Activated B cell treated with CpG ODN at 0.5 μM for 24 hours (primary cell): ENCODE measurements at regions not wholly inside any gene's neighbourhood (a gene's known extent, or its start where the extent isn't known, plus 50 kb on each side); places are given as distances from the start of the nearest gene placed in this dataset.

Source experiments
- ATAC-seq: fragments of 200-7000 bp; cut with Tn5 transposase; one replicate; pipeline ENCODE4 v1.10.0; 2021; ENCODE audit warnings: low read depth, mild to moderate bottlenecking, moderate library complexity
- CTCF ChIA-PET: fragments of 350-600 bp; sonication (Branson Sonifier 250); formaldehyde crosslinking; loops from one replicate; lab custom pipeline; 2021; ENCODE audit warnings: antibody characterized with exemption; lab: Charles Lee
- POLR2A ChIA-PET: fragments of 350-600 bp; sonication (Branson Sonifier 250); formaldehyde crosslinking; loops from one replicate; lab custom pipeline; 2021; ENCODE audit warnings: antibody characterized with exemption; lab: Charles Lee
- DNase-seq: peaks from one replicate; pipeline ENCODE4 v3.0.0; 2022
- H3K27ac Mint-ChIP-seq: one replicate; pipeline ENCODE4 v1.8.0; 2020; ENCODE audit warnings: mixed read lengths
- H3K27me3 Mint-ChIP-seq: one replicate; pipeline ENCODE4 v1.8.0; 2021; ENCODE audit warnings: mixed read lengths
- H3K36me3 Mint-ChIP-seq: one replicate; pipeline ENCODE4 v1.8.0; 2021; ENCODE audit warnings: low read depth, mixed read lengths
- H3K4me1 Mint-ChIP-seq: one replicate; pipeline ENCODE4 v1.8.0; 2021; ENCODE audit warnings: mixed read lengths
- H3K4me3 Mint-ChIP-seq: one replicate; pipeline ENCODE4 v1.8.0; 2020; ENCODE audit warnings: mild to moderate bottlenecking, mixed read lengths
- H3K9me3 Mint-ChIP-seq: one replicate; pipeline ENCODE4 v1.8.0; 2020; ENCODE audit warnings: mixed read lengths
- CTCF ChIP-seq: fragments of 200-600 bp; IDR thresholded peaks from one replicate; pipeline ENCODE4 v1.8.0; 2022; ENCODE audit warnings: antibody characterized with exemption, mild to moderate bottlenecking
- intact Hi-C: fragments of 100-400 bp; cut with micrococcal nuclease; formaldehyde crosslinking; loops from one replicate; pipeline ENCODE4 v1.15.1; 2024

- Mint-ChIP-seq H3K27me3 (no peaks in the 10 kb centered on the region), H3K9me3 (peaks cover 6% of the 10 kb centered on the region), H3K36me3 (no peaks in the 10 kb centered on the region), H3K4me1 (no peaks in the 10 kb centered on the region), H3K27ac (no peak overlapping the region), H3K4me3 (no peak overlapping the region)
- intact Hi-C loops = no loop called here
- CTCF ChIA-PET = no interaction called here
- TF ChIP-seq CTCF = no peak
- no peak for ATAC-seq
- DNase-seq = no peak
- POLR2A ChIA-PET = no interaction called here
Measured at GRCh38 chr4:96240041-96240440, 400.1 kb downstream of the PDHA2 start.

GRCh38 chr4:96241819-96242218 lies 401.9 kb downstream of the PDHA2 start:
- Mint-ChIP-seq H3K4me1 (no peaks in the 10 kb centered on the region), H3K36me3 (no peaks in the 10 kb centered on the region), H3K4me3 (no peak overlapping the region), H3K9me3 (peaks cover 2% of the 10 kb centered on the region), H3K27me3 (no peaks in the 10 kb centered on the region), H3K27ac (no peak overlapping the region)
- no peak for DNase-seq
- ChIA-PET CTCF (no interaction called here), POLR2A (no interaction called here)
- no peak for ATAC-seq
- no peak for TF ChIP-seq CTCF
- intact Hi-C loops = no loop called here

- DNase-seq (no peak), ATAC-seq (no peak)
- TF ChIP-seq CTCF = no peak
- Mint-ChIP-seq H3K27ac (no peak overlapping the region), H3K4me3 (no peak overlapping the region), H3K27me3 (no peaks in the 10 kb centered on the region), H3K36me3 (no peaks in the 10 kb centered on the region), H3K9me3 (no peaks in the 10 kb centered on the region), H3K4me1 (no peaks in the 10 kb centered on the region)
- intact Hi-C loops = no loop called here
- ChIA-PET POLR2A (no interaction called here), CTCF (no interaction called here)
Measured at GRCh38 chr4:96247096-96247495, 407.2 kb downstream of the PDHA2 start.

GRCh38 chr4:96248225-96248624 lies 408.3 kb downstream of the PDHA2 start:
- Mint-ChIP-seq H3K27ac (no peak overlapping the region), H3K4me1 (no peaks in the 10 kb centered on the region), H3K4me3 (no peak overlapping the region), H3K9me3 (no peaks in the 10 kb centered on the region), H3K27me3 (no peaks in the 10 kb centered on the region), H3K36me3 (no peaks in the 10 kb centered on the region)
- ATAC-seq = no peak
- no peak for TF ChIP-seq CTCF
- no peak for DNase-seq
- ChIA-PET POLR2A (no interaction called here), CTCF (no interaction called here)
- intact Hi-C loops = no loop called here

GRCh38 chr4:96260064-96260682 lies 420.3 kb downstream of the PDHA2 start:
- H3K36me3 Mint-ChIP-seq = no peaks in the 10 kb centered on the region
- DNase-seq (no peak), ATAC-seq (no peak)
- no peak overlapping the region for H3K27ac Mint-ChIP-seq
- intact Hi-C loops = no loop called here
- no peaks in the 10 kb centered on the region for H3K4me1 Mint-ChIP-seq
- ChIA-PET CTCF (no interaction called here), POLR2A (no interaction called here)
- peaks cover 4% of the 10 kb centered on the region for H3K9me3 Mint-ChIP-seq
- no peak for TF ChIP-seq CTCF
- no peaks in the 10 kb centered on the region for H3K27me3 Mint-ChIP-seq
- no peak overlapping the region for H3K4me3 Mint-ChIP-seq
